Activated CD4-positive, alpha-beta T cell treated with anti-CD3 and anti-CD28 coated beads, Interleukin-2, amount 50 U/mL, for 16 hours (primary cell): ENCODE measurements at regions not wholly inside any gene's neighbourhood (a gene's known extent, or its start where the extent isn't known, plus 50 kb on each side); places are given as distances from the start of the nearest gene placed in this dataset.

Experiments
- DNase-seq: peaks from one replicate; pipeline ENCODE4 v3.0.0-alpha.2; 2020

DNA sequence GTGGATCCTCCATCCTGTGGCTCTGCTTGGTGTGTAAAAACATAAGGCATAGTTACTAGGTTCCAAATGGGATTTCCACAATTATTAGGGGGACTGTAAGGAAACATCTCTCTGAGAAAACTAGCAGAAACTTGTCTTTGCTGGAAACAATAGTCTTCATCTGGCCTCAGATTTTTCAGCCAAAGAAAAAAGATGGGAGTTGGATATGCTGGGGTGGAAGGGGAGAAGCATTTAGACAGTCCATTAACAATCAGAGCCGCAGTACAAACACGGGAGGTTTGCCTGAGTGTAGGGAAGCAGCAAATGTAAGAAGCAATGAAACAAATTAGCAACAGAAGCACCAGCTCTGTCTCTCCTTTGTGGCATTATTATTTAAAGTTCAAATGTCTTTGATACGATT lies 402.7 kb upstream of the ZNF608 start:
- no peak for DNase-seq

DNA sequence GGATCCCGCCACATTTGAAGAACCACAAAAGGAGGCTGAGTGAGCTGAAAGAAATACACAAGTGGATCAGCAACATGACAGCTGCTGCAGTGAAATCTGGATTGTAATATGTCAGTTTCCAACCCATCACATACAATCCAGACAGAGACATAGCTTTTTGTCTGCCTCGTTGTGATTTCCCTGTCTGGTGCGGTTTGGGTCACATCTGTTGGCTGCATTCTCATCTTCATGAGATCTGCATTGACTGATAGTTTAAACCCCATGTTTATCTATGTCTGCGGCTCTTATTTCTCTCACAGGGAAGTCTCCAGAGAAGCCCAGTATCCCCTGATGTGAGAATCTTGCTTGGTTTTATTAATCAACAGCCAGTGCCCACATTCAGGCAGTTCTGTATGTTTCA lies 403.1 kb upstream of the ZNF608 start:
- DNase-seq = no peak

DNA sequence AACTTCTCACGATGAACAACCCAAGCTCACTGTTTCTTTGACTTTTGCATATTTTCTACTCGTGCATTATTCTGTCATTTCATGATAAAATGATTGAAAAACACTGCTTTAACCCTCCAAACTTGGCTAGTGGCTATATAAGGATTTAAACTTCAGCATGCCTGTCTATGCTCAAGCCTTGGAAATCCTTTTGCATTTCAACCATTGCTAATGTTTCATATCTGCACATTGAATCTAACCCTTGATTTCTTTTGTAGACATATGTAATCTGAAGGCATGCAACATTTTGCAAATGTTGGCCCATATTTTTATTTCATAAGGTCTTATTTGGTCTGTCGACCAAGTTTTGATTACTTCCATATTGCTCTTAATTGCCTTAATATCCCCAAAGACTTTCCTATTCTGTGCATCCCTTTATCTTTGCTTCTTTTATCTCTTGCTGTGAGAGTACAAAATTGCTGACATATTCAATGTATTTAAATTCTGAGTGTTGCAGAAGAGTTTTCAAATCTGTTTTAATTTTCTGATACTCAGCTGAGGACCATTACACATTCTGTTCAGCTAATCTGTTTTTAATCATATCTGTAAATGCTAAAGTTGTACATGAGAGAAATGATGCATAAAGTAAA lies 403.7 kb upstream of the ZNF608 start:
- DNase-seq = no peak

DNA sequence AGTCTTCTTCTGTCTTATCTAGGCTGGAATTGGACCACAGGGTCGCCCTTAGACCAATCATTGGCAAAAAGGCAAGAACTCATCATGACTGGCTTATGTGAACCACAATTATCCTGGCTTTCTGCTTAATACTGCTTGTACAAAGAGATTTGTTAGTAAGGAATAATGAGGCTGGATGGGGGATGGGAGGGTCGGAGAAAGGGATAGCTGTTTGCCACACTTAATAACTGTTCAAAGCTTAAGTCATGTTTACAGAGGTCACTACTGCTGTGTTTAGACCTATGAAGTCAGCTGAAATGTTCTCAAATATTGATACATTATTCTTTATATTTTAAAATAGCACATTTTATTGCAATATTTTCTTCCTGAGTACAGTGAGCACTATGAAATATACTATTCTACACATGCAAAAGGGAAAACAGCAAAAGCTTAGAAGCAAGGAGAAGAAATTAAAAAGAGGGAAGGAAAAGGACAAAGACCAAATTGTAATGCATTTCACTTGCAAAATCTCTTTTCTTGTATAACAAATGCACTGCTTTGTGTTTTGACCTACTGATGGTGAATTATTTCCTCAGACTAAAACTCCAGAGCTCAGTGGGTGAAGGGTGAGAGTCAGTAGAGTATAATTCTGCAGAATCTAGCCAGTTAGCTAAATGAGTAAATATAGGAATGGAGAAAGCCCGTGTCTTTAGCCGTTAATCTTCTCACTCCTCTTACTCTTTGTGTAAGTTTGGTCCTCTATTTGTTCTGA lies 404.9 kb upstream of the ZNF608 start:
- no peak for DNase-seq

DNA sequence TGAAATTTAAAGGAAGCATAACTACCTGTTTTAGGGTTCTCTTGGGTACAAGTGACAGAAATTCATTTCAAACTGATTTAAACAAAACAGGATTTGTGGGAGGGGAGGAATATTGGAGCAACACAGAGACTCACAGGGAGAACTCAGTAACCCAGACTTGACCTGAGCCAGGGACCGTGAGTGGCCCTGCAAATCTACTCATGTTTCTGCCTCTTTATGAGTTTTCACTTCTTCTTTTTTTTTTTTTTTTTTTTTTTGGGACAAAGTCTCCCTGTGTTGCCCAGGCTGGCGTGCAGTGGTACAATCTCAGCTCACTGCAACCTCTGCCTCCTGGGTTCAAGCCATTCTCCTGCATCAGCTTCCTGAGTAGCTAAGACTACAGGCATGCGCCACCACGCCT lies 405.6 kb upstream of the ZNF608 start:
- DNase-seq = no peak

DNA sequence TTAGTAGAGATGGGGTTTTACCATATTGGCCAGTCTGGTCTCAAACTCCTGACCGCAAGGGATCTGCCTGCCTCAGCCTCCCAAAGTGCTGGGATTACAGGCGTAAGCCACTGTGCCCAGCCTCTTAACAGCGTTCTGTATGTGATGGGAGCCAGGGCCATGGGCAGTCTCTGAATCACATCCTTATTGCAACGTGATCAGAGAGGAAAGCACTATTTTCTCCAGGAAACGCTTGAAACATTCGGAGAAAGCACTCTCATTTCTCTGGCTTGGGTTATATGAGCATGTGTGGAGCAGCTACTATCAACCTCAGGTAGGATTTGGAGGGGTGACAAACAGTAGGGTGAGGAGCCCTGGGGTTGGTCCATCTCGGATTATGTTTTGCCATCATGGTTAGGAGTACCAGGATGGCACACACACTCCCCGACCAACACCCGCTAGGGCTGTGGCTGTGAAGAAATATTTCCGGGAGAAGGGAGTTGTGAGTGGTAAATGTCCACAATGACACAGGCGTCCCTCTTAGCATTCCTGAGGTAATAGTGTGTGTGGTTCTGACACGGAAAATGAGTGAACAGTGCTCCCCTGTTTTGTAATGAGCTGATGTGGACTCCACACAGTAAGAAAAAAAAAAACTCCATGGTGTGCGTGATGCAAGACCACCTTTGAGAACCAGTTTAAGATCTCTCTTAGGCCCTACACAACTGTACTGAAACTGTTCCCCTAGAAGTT lies 406.2 kb upstream of the ZNF608 start:
- DNase-seq = no peak

DNA sequence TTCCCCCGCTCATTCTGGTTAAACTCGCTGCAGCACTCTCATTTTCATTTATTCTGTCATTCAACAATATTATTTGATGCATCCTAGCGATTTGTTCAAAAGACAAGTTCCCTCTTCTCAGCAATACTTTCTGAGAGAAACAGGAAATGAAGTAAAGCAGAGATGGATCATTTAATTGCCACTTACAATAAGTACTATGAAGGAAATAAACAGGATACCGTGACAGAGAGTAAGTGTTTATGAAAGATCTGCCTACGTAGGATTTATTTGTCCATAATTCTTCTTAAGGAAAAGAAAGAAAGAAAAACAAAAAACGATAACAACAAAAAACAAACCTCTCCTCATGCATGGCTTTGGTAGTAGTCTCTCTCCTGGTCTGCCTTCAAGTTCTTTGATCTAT lies 406.8 kb upstream of the ZNF608 start:
- no peak for DNase-seq

DNA sequence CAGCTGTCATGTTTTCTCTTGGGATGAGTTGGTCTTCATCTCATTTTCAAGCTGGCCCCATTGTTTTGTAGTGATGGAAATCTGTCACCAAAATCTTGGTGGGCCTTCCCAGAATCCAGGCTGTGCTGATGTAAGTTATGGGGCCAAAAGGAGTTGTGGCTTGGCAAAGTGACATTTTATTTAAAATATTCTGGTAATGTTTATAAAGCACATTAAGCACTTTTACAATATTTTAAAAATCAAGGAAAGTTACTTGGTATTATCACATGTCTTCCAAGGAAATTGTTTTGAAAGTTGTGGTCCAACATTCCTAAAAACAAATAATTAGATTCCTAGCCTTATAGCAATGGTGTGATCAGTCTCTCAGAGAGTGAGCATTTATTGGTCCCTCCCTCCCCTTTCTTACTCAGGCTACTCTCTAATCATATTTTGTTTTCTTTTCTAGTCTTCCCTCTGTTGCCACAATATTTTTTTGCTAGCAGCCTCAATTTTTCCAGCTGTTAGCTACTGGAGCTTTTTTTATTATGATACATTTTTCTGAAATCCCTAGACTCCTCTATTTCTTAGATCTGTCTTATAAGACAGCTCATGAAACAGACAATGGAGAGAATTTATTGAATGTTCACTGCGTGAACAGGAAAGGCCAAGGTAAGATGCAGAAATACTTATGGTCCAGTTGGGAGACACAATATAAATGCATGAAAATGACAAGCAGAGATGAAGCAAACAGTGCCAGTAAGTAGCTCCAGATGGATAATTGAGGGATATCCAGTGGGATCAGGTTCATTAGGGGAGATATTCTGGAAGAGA lies 408.1 kb upstream of the ZNF608 start:
- DNase-seq = no peak

DNA sequence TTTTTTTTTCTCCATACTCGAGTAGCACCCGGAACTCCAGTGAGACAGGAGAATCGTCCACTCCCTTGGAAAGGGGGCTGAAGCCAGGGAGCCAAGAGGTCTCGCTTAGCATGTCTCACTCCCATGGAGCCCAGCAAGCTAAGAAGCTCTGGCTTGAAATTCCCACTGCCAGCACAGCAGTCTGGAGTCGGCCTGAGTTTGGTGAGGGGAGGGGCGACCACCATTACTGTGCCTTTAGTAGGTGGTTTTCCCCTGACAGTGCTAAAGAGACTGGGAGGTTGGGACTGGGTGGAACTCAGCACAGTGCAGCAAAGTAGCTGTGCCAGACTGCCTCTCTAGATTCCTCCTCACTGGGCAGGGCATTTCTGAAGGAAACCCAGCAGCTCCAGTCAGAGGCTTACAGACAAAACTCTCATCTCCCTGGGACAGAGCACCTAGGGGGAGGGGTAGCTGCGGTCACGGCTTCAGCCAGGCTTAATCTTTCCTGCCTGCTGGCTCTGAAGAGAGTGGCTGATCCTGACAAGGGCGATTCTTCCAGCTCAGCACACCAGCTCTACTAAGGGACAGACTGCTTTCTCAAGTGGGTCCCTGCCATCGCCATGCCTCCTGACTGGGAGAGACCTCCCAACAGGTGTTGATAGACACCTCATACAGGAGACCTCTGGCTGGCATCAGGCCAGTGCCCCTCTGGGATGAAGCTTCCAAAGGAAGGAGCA lies 414.5 kb upstream of the ZNF608 start:
- DNase-seq = no peak

DNA sequence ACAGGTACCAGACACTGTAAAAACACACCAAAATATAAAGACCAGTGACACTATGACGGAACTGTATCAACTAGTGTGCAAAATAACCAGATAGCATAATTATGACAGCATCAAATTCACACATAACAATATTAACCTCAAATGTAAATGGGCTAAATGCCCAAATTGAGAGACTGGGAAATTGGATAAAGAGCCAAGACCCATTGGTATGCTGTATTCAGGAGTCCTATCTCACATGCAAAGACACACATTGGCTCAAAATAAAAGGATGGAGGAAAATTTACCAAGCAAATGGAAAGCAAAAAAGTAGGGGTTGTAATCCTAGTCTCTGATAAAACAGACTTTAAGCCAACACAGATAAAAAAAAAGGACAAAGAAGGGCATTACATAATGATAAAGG lies 416.3 kb upstream of the ZNF608 start:
- DNase-seq = no peak

DNA sequence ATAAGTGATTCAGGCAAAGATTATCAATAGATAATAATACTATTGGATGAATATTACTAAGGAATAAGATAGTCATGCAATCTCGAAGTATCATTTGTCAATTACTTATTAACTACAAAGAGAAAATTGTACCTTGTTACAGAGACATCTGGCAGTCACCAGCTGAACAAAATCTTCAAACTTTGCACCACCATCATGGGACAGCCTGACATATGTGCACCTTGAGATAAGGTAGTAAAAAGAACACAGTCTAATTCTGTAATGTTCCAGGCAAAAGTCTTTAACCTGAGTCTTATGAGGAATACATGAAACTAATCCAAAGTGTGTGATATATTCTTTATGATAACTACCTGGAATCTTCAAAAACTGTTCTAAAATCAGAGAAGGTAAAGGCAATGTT lies 423.0 kb upstream of the ZNF608 start:
- no peak for DNase-seq

DNA sequence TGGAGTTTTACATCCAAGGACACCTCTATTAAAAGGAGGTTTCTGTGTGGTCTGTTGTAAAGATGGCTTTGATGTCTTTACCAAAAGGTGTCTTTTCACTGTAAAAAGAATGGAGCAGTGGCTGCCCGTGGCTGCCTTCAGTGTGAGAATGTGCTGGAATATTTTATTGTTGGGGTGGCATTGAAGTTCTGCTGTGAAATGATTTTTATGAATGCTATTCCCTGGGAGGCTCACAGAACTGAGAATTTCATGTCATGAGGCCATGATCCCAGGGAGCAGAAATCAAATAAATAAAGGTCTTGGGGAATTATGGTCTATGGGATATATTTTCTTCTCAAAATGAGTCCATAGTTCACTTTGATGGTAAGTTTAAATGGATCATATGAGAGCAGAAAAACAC lies 425.2 kb upstream of the ZNF608 start:
- no peak for DNase-seq

DNA sequence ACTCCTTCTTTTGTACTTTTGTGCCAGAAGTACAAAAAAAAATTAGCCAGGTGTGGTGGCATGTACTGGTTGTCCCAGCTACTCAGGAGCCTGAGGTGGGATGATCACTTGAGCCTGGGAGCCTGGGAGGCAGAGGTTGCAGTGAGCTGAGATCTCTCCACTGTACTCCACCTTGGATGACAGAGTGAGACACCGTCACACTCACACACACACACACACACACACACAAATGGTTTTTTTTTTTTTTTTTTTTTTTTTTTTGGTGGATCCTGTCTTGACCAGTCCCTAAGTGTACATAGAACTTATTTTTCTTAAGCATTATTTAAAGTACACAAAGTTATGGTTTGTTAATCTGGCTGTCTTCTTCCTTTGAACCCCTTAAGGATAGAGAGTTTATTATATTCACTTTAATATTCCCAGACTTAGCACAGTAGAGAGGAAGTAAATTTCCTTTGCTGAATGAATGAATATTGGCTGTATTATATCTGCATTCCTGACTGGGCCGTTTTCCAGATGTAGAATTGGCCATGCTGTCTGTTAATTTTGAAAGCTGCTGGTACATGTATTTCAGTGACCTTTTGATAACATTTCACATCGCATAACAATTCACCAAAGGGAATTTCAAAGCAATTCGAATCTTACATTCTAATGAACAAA lies 429.0 kb upstream of the ZNF608 start:
- DNase-seq = no peak

DNA sequence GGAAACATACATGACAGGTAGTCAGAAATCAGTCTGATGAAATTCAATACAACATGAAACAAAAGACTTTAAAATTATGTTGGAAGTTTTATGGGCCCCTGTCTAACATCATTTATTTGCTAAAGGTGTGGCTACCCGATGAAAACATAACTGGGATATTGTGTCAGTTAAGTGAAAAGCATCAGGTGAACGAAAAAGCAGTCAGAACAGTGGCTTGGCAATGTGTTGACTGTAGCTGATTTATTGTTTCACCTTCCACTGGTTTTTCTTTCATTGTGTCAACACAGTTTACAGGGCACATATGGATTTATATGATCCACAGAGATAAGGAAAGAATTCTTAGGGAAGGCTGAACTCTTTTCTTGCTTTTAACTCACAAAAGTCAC lies 429.6 kb upstream of the ZNF608 start:
- no peak for DNase-seq

DNA sequence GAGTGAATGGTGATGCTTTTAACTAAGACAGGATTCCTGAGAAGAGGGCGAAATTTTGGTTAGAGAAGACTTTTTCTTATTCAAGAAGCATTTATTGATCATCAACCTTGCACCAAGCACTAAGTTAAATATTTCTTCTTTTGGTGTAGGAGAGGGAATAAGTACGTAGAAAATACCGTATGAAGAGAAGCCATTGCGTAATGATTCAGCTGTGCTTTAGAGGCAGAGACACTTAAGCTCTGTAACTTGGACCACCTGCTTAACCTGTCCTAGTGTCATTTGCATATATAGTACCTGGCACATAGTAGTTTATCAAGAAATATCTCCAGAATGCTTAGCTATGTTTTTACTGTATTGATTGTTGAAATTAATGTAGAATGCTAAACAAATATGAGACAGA lies 430.9 kb upstream of the ZNF608 start:
- DNase-seq = no peak

DNA sequence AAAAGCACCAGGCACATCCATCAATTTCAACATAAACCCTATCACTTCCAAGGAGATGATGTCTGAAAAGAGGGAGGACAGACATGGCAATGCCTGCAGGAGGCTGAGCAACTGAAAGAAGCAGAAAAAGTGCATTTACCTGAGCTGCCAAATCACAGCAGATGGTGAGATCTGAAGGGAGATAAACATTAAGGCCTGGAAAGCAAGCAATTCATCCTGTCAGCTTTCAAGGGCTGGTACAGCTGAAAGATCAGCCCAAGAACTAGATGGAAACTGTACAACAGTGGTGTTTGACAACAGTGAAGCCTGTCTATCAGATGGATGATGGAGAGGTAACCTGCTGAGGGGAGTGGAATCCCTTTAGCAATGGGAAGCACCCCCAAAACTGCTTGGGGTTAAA lies 433.2 kb upstream of the ZNF608 start:
- DNase-seq = no peak

DNA sequence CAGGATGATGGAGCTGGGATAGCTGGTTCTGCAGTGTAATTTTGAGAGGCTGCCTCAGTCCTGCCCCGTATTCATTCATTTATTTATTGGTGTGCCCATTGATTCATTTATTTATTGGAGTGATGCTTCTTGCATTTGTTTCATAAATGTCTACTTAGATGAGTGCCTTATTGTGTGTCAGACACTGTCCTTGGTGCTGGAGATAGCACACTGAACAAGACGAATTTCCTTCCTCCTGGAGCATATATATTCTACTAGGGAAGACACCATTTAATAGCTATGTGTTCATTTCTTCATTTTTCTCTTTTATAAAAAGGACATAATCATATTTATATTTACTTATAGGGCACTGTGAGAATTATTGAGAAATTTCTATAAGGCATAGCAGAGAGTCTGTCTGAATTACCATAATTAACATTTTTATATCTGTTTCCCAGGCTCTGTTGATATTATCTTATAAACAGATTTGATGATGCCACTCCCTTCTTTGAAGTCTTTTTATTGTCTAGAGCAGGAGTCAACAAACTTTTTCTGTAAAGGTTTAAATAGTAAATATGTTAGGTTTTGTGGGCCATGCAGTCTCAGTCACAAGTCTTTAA lies 433.9 kb upstream of the ZNF608 start:
- no peak for DNase-seq

DNA sequence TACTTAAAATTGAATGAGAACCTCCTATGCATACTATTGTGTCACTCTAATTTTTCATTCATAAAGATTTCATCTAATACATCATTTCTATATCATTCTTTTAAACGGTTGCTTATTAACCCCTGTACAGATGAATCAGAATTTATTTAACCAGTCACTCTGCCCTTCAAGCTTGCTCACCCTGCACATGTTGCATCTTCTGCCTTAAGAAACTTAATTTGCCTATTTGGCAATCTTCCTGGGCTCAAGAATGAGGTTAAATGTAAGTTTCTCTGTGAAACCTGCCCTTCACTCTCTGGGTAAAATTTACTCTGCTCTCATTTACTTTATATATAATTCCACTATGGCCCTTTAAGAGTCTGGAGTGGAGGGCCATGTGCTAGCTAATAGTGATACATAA lies 434.7 kb upstream of the ZNF608 start:
- no peak for DNase-seq

DNA sequence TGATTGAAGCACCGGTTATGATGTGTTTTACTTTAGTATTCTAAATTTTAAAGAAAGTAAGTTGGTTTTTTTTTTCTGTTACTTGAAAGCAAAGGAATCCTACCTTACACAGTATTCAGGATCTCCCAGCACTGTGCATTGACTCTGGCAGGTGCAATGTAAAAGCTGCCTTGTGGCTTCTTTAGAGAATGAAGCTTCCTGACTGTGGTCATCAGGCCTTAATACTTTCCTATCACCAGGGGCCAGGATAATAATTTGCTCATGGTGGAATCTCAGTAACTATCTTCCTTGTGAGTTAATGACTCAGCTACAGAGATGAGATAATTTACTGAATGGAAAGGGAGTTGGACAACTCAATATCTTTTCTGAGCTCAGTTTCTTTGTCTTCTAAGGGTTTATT lies 435.5 kb upstream of the ZNF608 start:
- no peak for DNase-seq

DNA sequence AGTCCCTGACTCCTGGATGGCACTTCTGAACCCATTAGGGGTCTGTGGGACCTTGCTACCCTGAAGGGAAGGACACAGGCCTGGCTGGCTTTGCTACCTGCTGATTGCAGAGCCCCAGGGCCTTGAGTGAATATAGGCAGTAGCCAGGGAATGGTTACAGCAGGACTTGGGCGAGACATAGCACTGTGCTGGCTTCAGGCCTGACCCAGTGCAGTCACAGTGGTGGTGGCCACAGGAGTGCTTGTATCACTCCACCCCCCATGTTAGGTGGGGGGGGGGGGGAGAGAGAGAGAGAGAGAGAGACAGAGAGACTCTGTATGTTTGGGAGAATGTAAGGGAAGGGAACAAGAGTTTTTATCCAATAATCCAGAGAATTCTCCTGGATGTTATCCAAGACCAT lies 439.3 kb upstream of the ZNF608 start:
- no peak for DNase-seq

DNA sequence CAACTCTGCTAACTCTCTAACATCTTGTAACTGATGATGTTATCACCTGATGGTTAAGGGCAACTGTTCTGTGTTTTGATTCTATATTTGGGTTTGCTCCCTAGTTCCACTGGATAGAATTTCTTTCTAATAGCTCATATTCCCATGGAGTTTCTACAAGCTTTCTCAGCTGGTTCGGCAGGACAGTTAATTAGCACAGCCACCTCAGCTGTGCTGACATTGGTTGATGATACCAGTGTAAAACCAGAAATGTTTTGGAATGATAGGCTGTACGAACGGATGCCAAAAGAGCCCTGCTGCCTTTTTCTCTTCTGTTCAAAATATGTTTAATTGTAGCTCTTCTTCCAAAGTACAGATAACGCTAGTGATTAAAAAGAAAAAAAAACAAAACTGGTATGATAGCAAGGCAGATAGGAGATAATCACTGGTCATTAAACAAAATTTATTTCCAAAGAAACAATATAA lies 440.5 kb upstream of the ZNF608 start:
- DNase-seq = no peak

DNA sequence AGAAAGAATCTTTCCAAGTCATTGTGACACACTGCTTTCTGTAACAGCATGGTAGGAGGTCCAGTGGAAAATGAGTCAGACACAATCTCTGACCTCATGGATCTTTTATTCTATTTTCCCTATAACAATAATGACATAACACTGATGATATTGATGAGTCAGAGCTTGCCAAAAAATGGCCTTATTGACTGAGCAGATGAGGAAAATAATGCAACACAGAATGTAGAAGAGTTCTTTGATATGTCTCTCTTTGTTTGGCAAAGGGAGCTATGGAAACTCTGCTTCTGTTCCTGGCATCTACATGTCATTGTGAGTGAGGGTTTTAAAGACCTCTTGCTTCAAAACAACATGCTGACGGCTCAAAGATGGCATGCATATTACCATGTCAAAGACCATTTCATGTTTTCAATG lies 443.1 kb upstream of the ZNF608 start:
- no peak for DNase-seq
